ENCODE measurements at regions not wholly inside any gene's neighbourhood (a gene's known extent, or its start where the extent isn't known, plus 50 kb on each side); places are given as distances from the start of the nearest gene placed in this dataset.

DNA sequence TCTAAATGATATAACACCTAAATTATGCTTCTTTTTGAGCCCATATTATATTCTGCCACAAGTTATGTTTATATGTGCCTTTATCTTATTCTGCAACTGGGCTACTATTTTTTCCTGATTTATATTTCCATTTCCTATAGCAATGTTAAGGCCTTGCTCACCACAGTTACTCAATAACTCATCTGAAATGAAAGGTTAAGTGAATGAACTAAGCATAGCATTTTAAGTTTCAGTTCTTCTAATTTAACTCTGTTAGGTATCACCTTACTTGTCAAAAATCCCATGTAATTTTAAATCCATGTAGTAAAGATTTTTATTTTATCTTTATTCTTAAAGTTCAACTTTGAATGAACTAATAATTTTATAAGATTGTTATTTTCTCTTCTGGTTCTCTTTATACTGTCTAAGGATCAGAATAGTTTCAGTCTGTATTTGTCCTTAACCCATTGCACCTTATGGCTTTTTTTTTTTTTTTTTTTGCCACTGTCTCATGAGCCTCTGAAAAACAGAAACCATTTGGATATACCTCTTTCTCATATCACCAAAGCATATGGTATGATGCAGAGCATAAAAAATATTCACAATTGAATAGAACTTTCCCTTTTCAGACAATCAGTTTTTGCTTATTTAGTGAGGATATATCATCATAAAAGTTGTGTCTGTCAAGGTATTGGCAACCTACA lies 301.8 kb upstream of the ZWINT start:
- TF ChIP-seq, protein P1, sequence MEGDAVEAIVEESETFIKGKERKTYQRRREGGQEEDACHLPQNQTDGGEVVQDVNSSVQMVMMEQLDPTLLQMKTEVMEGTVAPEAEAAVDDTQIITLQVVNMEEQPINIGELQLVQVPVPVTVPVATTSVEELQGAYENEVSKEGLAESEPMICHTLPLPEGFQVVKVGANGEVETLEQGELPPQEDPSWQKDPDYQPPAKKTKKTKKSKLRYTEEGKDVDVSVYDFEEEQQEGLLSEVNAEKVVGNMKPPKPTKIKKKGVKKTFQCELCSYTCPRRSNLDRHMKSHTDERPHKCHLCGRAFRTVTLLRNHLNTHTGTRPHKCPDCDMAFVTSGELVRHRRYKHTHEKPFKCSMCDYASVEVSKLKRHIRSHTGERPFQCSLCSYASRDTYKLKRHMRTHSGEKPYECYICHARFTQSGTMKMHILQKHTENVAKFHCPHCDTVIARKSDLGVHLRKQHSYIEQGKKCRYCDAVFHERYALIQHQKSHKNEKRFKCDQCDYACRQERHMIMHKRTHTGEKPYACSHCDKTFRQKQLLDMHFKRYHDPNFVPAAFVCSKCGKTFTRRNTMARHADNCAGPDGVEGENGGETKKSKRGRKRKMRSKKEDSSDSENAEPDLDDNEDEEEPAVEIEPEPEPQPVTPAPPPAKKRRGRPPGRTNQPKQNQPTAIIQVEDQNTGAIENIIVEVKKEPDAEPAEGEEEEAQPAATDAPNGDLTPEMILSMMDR (IDR thresholded peaks at IDR 0.05), result no peak
- no peaks in the 10 kb centered on the region for H3K27me3 Mint-ChIP-seq (ENCODE audit: unreplicated experiment)
- H3K36me3 Mint-ChIP-seq (ENCODE audit: unreplicated experiment), result no peaks in the 10 kb centered on the region
- H3K4me3 Mint-ChIP-seq (ENCODE audit: unreplicated experiment), result no peak overlapping the region
- DNase-seq (ENCODE audit: extremely low spot score, unreplicated experiment), result no peak
- peaks cover 3% of the 10 kb centered on the region for H3K9me3 Mint-ChIP-seq (ENCODE audit: unreplicated experiment)
- no peaks in the 10 kb centered on the region for H3K4me1 Mint-ChIP-seq (ENCODE audit: unreplicated experiment)
- no peak overlapping the region for H3K27ac Mint-ChIP-seq (ENCODE audit: unreplicated experiment)

DNA sequence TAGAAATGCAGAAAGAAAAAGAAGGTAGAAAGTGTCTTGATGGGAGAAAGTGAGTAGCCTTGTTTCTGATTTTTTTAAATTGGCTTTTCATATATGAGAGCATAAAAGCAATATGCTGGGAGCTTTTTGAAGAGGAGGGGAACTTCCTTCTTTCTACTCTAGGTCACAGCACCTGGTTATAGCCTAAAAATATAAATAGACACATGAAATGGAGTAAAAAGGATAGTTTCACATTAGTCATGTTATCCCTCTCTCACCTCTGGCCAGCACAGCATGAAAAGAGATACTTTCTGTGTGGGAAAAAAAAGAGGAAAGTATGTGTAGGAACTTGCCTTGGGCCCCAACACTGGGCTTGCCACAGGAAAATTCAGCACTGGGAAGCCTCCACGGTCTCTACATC lies 292.2 kb upstream of the ZWINT start:
- DNase-seq (ENCODE audit: extremely low spot score, unreplicated experiment), result no peak
- Mint-ChIP-seq H3K9me3 (ENCODE audit: unreplicated experiment) (peaks cover 21% of the 10 kb centered on the region), H3K4me1 (ENCODE audit: unreplicated experiment) (no peaks in the 10 kb centered on the region), H3K27ac (ENCODE audit: unreplicated experiment) (no peak overlapping the region), H3K4me3 (ENCODE audit: unreplicated experiment) (no peak overlapping the region), H3K36me3 (ENCODE audit: unreplicated experiment) (no peaks in the 10 kb centered on the region), H3K27me3 (ENCODE audit: unreplicated experiment) (no peaks in the 10 kb centered on the region)
- TF ChIP-seq, protein P1 (IDR thresholded peaks at IDR 0.05), result no peak

DNA sequence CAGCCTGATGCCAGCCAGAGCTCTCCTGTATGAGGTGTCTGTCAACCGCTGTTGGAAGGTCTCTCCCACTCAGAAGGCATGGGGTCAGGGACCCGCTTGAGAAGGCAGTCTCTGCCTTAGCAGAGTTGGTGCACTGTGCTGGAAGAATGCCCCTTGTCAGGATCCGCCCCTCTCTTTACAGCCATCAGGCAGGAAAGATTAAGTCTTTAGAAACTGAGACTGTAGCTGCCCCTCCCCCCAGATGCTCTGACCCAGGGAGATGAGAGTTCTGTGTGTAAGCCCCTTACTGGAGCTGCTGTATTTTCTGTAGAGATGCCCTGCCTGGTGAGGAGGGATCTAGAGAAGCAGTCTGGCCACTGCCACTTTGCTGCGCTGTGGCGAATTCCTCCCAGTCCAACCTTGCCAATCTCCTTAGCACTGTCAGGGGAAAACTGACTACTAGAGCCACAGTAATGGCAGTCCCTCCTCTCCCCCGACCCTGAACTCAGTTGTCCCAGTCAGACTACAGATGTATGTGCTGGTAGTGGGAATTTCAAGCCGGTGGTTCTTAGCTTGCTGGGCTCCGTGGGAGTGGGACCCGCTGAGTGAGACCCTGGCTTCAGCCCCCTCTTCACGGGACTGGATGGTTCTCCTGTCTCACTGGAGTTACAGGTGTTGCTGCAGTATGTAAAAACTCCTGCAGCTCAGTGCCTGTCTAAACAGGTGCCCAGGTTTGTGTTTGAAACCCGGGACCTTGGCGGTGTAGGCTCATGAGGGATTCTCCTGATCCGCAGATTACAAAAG lies 285.5 kb upstream of the ZWINT start:
- Mint-ChIP-seq H3K4me1 (ENCODE audit: unreplicated experiment) (no peaks in the 10 kb centered on the region), H3K27ac (ENCODE audit: unreplicated experiment) (no peak overlapping the region), H3K36me3 (ENCODE audit: unreplicated experiment) (no peaks in the 10 kb centered on the region), H3K27me3 (ENCODE audit: unreplicated experiment) (no peaks in the 10 kb centered on the region), H3K9me3 (ENCODE audit: unreplicated experiment) (peaks cover 31% of the 10 kb centered on the region), H3K4me3 (ENCODE audit: unreplicated experiment) (no peak overlapping the region)
- TF ChIP-seq, protein P1 (IDR thresholded peaks at IDR 0.05), result no peak
- no peak for DNase-seq (ENCODE audit: extremely low spot score, unreplicated experiment)

GRCh38 chr10:56633876-56634452 lies 272.9 kb upstream of the ZWINT start:
- H3K36me3 Mint-ChIP-seq (ENCODE audit: unreplicated experiment), result no peaks in the 10 kb centered on the region
- H3K4me1 Mint-ChIP-seq (ENCODE audit: unreplicated experiment), result no peaks in the 10 kb centered on the region
- TF ChIP-seq, protein P1 (IDR thresholded peaks at IDR 0.05), result no peak
- H3K9me3 Mint-ChIP-seq (ENCODE audit: unreplicated experiment), result peaks cover 10% of the 10 kb centered on the region
- H3K27me3 Mint-ChIP-seq (ENCODE audit: unreplicated experiment), result no peaks in the 10 kb centered on the region
- no peak overlapping the region for H3K4me3 Mint-ChIP-seq (ENCODE audit: unreplicated experiment)
- DNase-seq (ENCODE audit: extremely low spot score, unreplicated experiment), result no peak
- no peak overlapping the region for H3K27ac Mint-ChIP-seq (ENCODE audit: unreplicated experiment)

- no peaks in the 10 kb centered on the region for H3K4me1 Mint-ChIP-seq (ENCODE audit: unreplicated experiment)
- no peak overlapping the region for H3K27ac Mint-ChIP-seq (ENCODE audit: unreplicated experiment)
- no peaks in the 10 kb centered on the region for H3K27me3 Mint-ChIP-seq (ENCODE audit: unreplicated experiment)
- H3K36me3 Mint-ChIP-seq (ENCODE audit: unreplicated experiment), result no peaks in the 10 kb centered on the region
- DNase-seq (ENCODE audit: extremely low spot score, unreplicated experiment), result no peak
- H3K4me3 Mint-ChIP-seq (ENCODE audit: unreplicated experiment), result no peak overlapping the region
- H3K9me3 Mint-ChIP-seq (ENCODE audit: unreplicated experiment), result peaks cover 10% of the 10 kb centered on the region
- TF ChIP-seq, protein P1 (IDR thresholded peaks at IDR 0.05), result no peak
Observed at GRCh38 chr10:56632537-56632936, 271.5 kb upstream of the ZWINT start.

Measured in osteocyte (in vitro differentiated cells).